GM12878 (cell line): ENCODE measurements at regions not wholly inside any gene's neighbourhood (a gene's known extent, or its start where the extent isn't known, plus 50 kb on each side); places are given as distances from the start of the nearest gene placed in this dataset.
"Not testable (repeated sequence)": the region's sequence is repeated elsewhere in the genome, so short reads cannot be mapped to it uniquely, and the experiment has no call there.

Experiments used
- BMI1 ChIP-seq: fragments of 450-650 bp; IDR thresholded peaks from 2 replicates; pipeline ENCODE4 v1.6.1; 2016; ENCODE audit warnings: mild to moderate bottlenecking, moderate library complexity, borderline replicate concordance
- CHD1 ChIP-seq: IDR thresholded peaks from 2 replicates; pipeline ENCODE4 v1.6.1; 2012; ENCODE audit warnings: low read depth, low read length, improper control_type of control experiment
- JUNB ChIP-seq: IDR thresholded peaks from 2 replicates; pipeline ENCODE4 v1.6.1; 2016; ENCODE audit warnings: antibody characterized with exemption, mild to moderate bottlenecking
- JUND ChIP-seq: IDR thresholded peaks from 2 replicates; pipeline ENCODE4 v1.6.1; 2012; ENCODE audit warnings: low read depth, mild to moderate bottlenecking, low read length, improper control_type of control experiment, moderate library complexity
- POLR2A ChIP-seq: IDR thresholded peaks from 2 replicates; pipeline ENCODE4 v1.6.1; 2011; ENCODE audit warnings: low read depth, mild to moderate bottlenecking, low read length
- POLR2AphosphoS5 ChIP-seq: IDR thresholded peaks from 2 replicates; pipeline ENCODE4 v1.6.1; 2011; ENCODE audit warnings: mild to moderate bottlenecking, low read length, inconsistent platforms
- RB1 ChIP-seq: fragments of 450-650 bp; formaldehyde crosslinking; IDR thresholded peaks from 2 replicates; pipeline ENCODE4 v1.6.1; 2017; ENCODE audit warnings: mild to moderate bottlenecking, borderline replicate concordance
- RFX5 ChIP-seq: IDR thresholded peaks from 2 replicates; pipeline ENCODE4 v1.6.1; 2011; ENCODE audit warnings: low read depth, low read length, improper control_type of control experiment
- SMAD1 ChIP-seq: fragments of 450-650 bp; IDR thresholded peaks from 2 replicates; pipeline ENCODE4 v1.6.1; 2018; ENCODE audit warnings: mild to moderate bottlenecking, low read depth; ENCODE audit not compliant: partially characterized antibody
- TAF1 ChIP-seq: IDR thresholded peaks from 2 replicates; pipeline ENCODE4 v1.6.1; 2011; ENCODE audit warnings: mild to moderate bottlenecking, low read depth, low read length, borderline replicate concordance
- TF ChIP-seq, protein P1 (sequence below): fragments of 450-650 bp; IDR thresholded peaks from 2 replicates; pipeline ENCODE4 v1.6.1; 2017; ENCODE audit warnings: mild to moderate bottlenecking, moderate library complexity
- TF ChIP-seq, protein P2 (sequence below): IDR thresholded peaks from 2 replicates; pipeline ENCODE4 v1.6.1; 2012; ENCODE audit warnings: low read length, inconsistent platforms
- TF ChIP-seq, protein P3 (sequence below), 3 experiments: IDR thresholded peaks in 2 of 3; conservative IDR thresholded peaks in 1 of 3; 2 replicates each; pipeline ENCODE4 v1.5.1; 2011; ENCODE audit warnings: low read depth in 3 of 3, low read length in 3 of 3, mild to moderate bottlenecking in 3 of 3, control low read depth in 2 of 3, moderate library complexity in 2 of 3, inconsistent platforms in 1 of 3, mixed read lengths in 1 of 3; ENCODE audit not compliant: control insufficient read depth in 2 of 3, insufficient read depth in 1 of 3; ENCODE audit errors: extremely low read depth in 1 of 3

DNA sequence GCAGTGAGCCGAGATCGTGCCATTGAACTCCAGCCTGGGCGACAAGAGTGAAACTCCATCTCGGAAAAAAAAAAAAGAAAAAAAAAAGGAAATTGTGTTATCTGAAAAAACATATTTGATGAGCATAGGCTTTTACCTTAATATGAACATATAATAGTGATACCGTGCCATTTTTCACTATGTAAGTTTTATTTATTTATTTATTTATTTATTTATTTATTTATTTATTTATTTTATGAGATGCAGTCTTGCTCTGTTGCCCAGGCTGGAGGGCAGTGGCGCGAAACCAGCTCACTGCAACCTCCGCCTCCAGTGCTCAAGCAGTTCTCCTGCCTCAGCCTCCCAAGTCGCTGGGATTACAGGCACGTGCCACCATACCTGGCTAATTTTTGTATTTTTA lies 85.2 kb upstream of the FOXP2 start:
- not testable (repeated sequence) for TF ChIP-seq CHD1, JUNB, SMAD1, JUND, TAF1, POLR2A, BMI1, RFX5, POLR2AphosphoS5, RB1
- TF ChIP-seq, protein P1, sequence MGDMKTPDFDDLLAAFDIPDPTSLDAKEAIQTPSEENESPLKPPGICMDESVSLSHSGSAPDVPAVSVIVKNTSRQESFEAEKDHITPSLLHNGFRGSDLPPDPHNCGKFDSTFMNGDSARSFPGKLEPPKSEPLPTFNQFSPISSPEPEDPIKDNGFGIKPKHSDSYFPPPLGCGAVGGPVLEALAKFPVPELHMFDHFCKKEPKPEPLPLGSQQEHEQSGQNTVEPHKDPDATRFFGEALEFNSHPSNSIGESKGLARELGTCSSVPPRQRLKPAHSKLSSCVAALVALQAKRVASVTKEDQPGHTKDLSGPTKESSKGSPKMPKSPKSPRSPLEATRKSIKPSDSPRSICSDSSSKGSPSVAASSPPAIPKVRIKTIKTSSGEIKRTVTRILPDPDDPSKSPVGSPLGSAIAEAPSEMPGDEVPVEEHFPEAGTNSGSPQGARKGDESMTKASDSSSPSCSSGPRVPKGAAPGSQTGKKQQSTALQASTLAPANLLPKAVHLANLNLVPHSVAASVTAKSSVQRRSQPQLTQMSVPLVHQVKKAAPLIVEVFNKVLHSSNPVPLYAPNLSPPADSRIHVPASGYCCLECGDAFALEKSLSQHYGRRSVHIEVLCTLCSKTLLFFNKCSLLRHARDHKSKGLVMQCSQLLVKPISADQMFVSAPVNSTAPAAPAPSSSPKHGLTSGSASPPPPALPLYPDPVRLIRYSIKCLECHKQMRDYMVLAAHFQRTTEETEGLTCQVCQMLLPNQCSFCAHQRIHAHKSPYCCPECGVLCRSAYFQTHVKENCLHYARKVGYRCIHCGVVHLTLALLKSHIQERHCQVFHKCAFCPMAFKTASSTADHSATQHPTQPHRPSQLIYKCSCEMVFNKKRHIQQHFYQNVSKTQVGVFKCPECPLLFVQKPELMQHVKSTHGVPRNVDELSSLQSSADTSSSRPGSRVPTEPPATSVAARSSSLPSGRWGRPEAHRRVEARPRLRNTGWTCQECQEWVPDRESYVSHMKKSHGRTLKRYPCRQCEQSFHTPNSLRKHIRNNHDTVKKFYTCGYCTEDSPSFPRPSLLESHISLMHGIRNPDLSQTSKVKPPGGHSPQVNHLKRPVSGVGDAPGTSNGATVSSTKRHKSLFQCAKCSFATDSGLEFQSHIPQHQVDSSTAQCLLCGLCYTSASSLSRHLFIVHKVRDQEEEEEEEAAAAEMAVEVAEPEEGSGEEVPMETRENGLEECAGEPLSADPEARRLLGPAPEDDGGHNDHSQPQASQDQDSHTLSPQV = not testable (repeated sequence)
- TF ChIP-seq, protein P2, sequence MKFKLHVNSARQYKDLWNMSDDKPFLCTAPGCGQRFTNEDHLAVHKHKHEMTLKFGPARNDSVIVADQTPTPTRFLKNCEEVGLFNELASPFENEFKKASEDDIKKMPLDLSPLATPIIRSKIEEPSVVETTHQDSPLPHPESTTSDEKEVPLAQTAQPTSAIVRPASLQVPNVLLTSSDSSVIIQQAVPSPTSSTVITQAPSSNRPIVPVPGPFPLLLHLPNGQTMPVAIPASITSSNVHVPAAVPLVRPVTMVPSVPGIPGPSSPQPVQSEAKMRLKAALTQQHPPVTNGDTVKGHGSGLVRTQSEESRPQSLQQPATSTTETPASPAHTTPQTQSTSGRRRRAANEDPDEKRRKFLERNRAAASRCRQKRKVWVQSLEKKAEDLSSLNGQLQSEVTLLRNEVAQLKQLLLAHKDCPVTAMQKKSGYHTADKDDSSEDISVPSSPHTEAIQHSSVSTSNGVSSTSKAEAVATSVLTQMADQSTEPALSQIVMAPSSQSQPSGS = not testable (repeated sequence)
- TF ChIP-seq, protein P3, sequence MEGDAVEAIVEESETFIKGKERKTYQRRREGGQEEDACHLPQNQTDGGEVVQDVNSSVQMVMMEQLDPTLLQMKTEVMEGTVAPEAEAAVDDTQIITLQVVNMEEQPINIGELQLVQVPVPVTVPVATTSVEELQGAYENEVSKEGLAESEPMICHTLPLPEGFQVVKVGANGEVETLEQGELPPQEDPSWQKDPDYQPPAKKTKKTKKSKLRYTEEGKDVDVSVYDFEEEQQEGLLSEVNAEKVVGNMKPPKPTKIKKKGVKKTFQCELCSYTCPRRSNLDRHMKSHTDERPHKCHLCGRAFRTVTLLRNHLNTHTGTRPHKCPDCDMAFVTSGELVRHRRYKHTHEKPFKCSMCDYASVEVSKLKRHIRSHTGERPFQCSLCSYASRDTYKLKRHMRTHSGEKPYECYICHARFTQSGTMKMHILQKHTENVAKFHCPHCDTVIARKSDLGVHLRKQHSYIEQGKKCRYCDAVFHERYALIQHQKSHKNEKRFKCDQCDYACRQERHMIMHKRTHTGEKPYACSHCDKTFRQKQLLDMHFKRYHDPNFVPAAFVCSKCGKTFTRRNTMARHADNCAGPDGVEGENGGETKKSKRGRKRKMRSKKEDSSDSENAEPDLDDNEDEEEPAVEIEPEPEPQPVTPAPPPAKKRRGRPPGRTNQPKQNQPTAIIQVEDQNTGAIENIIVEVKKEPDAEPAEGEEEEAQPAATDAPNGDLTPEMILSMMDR (IDR thresholded peaks at IDR 0.05 in 2 of 3, conservative IDR thresholded peaks at IDR 0.05 in 1 of 3; ENCODE audit: control insufficient read depth in 2 of 3, extremely low read depth in 1 of 3, insufficient read depth in 1 of 3, low read depth in 3 of 3, low read length in 3 of 3) = not testable (repeated sequence)
